ENCODE measurements at regions not wholly inside any gene's neighbourhood (a gene's known extent, or its start where the extent isn't known, plus 50 kb on each side); places are given as distances from the start of the nearest gene placed in this dataset.

- WGBS, 2 donors, result 82 to 89% methylated on average over 1 of the region's 1 CpG
- H3K36me3 ChIP-seq (ENCODE audit: control insufficient read depth in 4 of 4, insufficient read depth in 4 of 4, low read length in 4 of 4), result no peaks in the 10 kb centered on the region
- no peak for DNase-seq
- no peaks in the 10 kb centered on the region for H3K4me1 ChIP-seq (ENCODE audit: control insufficient read depth in 5 of 5, insufficient read depth in 5 of 5, low read length in 5 of 5)
- H3K9me3 ChIP-seq (ENCODE audit: control insufficient read depth in 4 of 4, insufficient read depth in 3 of 4, low read length in 3 of 4), result peaks cover 0 to 10% (median 0%) of the 10 kb centered on the region in 4 donors
- no peak overlapping the region for H3K27ac ChIP-seq (ENCODE audit: low read depth in 1 of 2, low read length in 1 of 2)
- no peak overlapping the region for H3K4me3 ChIP-seq
- no peaks in the 10 kb centered on the region for H3K27me3 ChIP-seq (ENCODE audit: control insufficient read depth in 3 of 3, insufficient read depth in 3 of 3, low read length in 2 of 3)
- no peak for ATAC-seq (ENCODE audit: insufficient read depth, low FRiP score)
- no peak overlapping the region for H3K9ac ChIP-seq (ENCODE audit: insufficient read depth in 1 of 2, low read length in 2 of 2)
- TF ChIP-seq, protein P1, sequence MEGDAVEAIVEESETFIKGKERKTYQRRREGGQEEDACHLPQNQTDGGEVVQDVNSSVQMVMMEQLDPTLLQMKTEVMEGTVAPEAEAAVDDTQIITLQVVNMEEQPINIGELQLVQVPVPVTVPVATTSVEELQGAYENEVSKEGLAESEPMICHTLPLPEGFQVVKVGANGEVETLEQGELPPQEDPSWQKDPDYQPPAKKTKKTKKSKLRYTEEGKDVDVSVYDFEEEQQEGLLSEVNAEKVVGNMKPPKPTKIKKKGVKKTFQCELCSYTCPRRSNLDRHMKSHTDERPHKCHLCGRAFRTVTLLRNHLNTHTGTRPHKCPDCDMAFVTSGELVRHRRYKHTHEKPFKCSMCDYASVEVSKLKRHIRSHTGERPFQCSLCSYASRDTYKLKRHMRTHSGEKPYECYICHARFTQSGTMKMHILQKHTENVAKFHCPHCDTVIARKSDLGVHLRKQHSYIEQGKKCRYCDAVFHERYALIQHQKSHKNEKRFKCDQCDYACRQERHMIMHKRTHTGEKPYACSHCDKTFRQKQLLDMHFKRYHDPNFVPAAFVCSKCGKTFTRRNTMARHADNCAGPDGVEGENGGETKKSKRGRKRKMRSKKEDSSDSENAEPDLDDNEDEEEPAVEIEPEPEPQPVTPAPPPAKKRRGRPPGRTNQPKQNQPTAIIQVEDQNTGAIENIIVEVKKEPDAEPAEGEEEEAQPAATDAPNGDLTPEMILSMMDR (IDR thresholded peaks at IDR 0.05; ENCODE audit: control extremely low read depth, extremely low read depth), result no peak
These were observed 487.0 kb downstream of the SLC4A3 start for GRCh38 chr2:220114443-220114842.

- H3K27me3 ChIP-seq (ENCODE audit: control insufficient read depth in 3 of 3, insufficient read depth in 3 of 3, low read length in 2 of 3), result no peaks in the 10 kb centered on the region
- H3K9ac ChIP-seq (ENCODE audit: insufficient read depth in 1 of 2, low read length in 2 of 2), result no peak overlapping the region
- TF ChIP-seq, protein P1 (IDR thresholded peaks at IDR 0.05; ENCODE audit: control extremely low read depth, extremely low read depth), result no peak
- no peak overlapping the region for H3K27ac ChIP-seq (ENCODE audit: low read depth in 1 of 2, low read length in 1 of 2)
- no peak overlapping the region for H3K4me3 ChIP-seq
- H3K9me3 ChIP-seq (ENCODE audit: control insufficient read depth in 4 of 4, insufficient read depth in 3 of 4, low read length in 3 of 4), result peaks cover 0 to 10% (median 0%) of the 10 kb centered on the region in 4 donors
- ATAC-seq (ENCODE audit: insufficient read depth, low FRiP score), result no peak
- H3K36me3 ChIP-seq (ENCODE audit: control insufficient read depth in 4 of 4, insufficient read depth in 4 of 4, low read length in 4 of 4), result no peaks in the 10 kb centered on the region
- H3K4me1 ChIP-seq (ENCODE audit: control insufficient read depth in 5 of 5, insufficient read depth in 5 of 5, low read length in 5 of 5), result no peaks in the 10 kb centered on the region
- DNase-seq, result no peak
- 61 to 64% methylated on average over 5 of the region's 5 CpGs for WGBS, 2 donors
These were observed 489.6 kb downstream of the SLC4A3 start for GRCh38 chr2:220117025-220117424.

GRCh38 chr2:220120041-220120440 lies 492.6 kb downstream of the SLC4A3 start:
- peaks cover 0 to 1% (median 0%) of the 10 kb centered on the region in 4 donors for H3K9me3 ChIP-seq (ENCODE audit: control insufficient read depth in 4 of 4, insufficient read depth in 3 of 4, low read length in 3 of 4)
- H3K27me3 ChIP-seq (ENCODE audit: control insufficient read depth in 3 of 3, insufficient read depth in 3 of 3, low read length in 2 of 3), result no peaks in the 10 kb centered on the region
- no peak overlapping the region for H3K9ac ChIP-seq (ENCODE audit: insufficient read depth in 1 of 2, low read length in 2 of 2)
- ATAC-seq (ENCODE audit: insufficient read depth, low FRiP score) (no peak), DNase-seq (no peak)
- no peak overlapping the region for H3K27ac ChIP-seq (ENCODE audit: low read depth in 1 of 2, low read length in 1 of 2)
- no peaks in the 10 kb centered on the region for H3K4me1 ChIP-seq (ENCODE audit: control insufficient read depth in 5 of 5, insufficient read depth in 5 of 5, low read length in 5 of 5)
- H3K4me3 ChIP-seq, result no peak overlapping the region
- no peaks in the 10 kb centered on the region for H3K36me3 ChIP-seq (ENCODE audit: control insufficient read depth in 4 of 4, insufficient read depth in 4 of 4, low read length in 4 of 4)
- 68 to 92% methylated on average over 2 of the region's 2 CpGs for WGBS, 2 donors
- TF ChIP-seq, protein P1 (IDR thresholded peaks at IDR 0.05; ENCODE audit: control extremely low read depth, extremely low read depth), result no peak

DNA sequence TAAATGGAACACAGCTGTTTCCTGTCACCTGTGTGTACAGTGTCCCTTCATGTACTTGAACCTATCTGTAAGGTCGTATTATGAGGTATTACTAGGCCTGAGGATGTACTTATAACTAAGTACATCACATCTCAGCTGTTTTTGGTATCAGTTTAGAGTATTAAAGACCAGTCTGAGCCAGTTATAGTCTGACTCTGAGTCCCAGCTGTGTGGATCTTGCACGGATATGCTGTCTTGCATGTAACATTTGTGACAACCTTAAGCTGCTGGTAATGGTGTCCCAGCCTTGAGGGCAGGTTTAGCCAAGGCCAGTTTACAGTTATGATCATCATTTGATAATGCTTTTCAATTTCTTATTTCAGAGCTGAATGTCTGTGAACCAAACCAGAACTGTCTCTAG lies 496.3 kb downstream of the SLC4A3 start:
- ATAC-seq (ENCODE audit: insufficient read depth, low FRiP score), result no peak
- no peaks in the 10 kb centered on the region for H3K36me3 ChIP-seq (ENCODE audit: control insufficient read depth in 4 of 4, insufficient read depth in 4 of 4, low read length in 4 of 4)
- no peaks in the 10 kb centered on the region for H3K27me3 ChIP-seq (ENCODE audit: control insufficient read depth in 3 of 3, insufficient read depth in 3 of 3, low read length in 2 of 3)
- H3K27ac ChIP-seq (ENCODE audit: low read depth in 1 of 2, low read length in 1 of 2), result no peak overlapping the region
- peaks cover 0 to 5% (median 0%) of the 10 kb centered on the region in 5 donors for H3K4me1 ChIP-seq (ENCODE audit: control insufficient read depth in 5 of 5, insufficient read depth in 5 of 5, low read length in 5 of 5)
- H3K9me3 ChIP-seq (ENCODE audit: control insufficient read depth in 4 of 4, insufficient read depth in 3 of 4, low read length in 3 of 4), result no peaks in the 10 kb centered on the region
- DNase-seq, result no peak
- 63 to 67% methylated on average over 2 of the region's 2 CpGs for WGBS, 2 donors
- H3K9ac ChIP-seq (ENCODE audit: insufficient read depth in 1 of 2, low read length in 2 of 2), result no peak overlapping the region
- TF ChIP-seq, protein P1 (IDR thresholded peaks at IDR 0.05; ENCODE audit: control extremely low read depth, extremely low read depth), result no peak
- no peak overlapping the region for H3K4me3 ChIP-seq

Data from lung (tissue), 11 donors.